SK-N-SH (cell line): ENCODE measurements at regions not wholly inside any gene's neighbourhood (a gene's known extent, or its start where the extent isn't known, plus 50 kb on each side); places are given as distances from the start of the nearest gene placed in this dataset.

Source experiments
- CTCF ChIP-seq: fragments of 200-600 bp; sonication (generic); IDR thresholded peaks from 2 replicates; pipeline ENCODE4 v1.6.1; 2017; ENCODE audit warnings: antibody characterized with exemption, mild to moderate bottlenecking, moderate library complexity
- EP300 ChIP-seq, 2 experiments: IDR thresholded peaks; 2 replicates each; pipeline versions ENCODE4 v1.4.0 to v1.6.1; 2012; ENCODE audit warnings: borderline replicate concordance in 1 of 2, low read depth in 1 of 2, low read length in 1 of 2
- EZH2phosphoT487 ChIP-seq: fragments of 200-600 bp; sonication (generic); IDR thresholded peaks from 2 replicates; pipeline ENCODE4 v1.6.1; 2017; ENCODE audit warnings: low read depth, mixed run types, mild to moderate bottlenecking, antibody characterized with exemption, moderate library complexity, borderline replicate concordance
- GABPA ChIP-seq: IDR thresholded peaks from 2 replicates; pipeline ENCODE4 v1.4.0; 2012; ENCODE audit warnings: low read depth, mild to moderate bottlenecking
- JUND ChIP-seq: IDR thresholded peaks from 2 replicates; pipeline ENCODE4 v1.4.0; 2012
- NRF1 ChIP-seq: IDR thresholded peaks from 2 replicates; pipeline ENCODE4 v1.6.1; 2012; ENCODE audit warnings: low read depth, mild to moderate bottlenecking, low read length
- RAD21 ChIP-seq: IDR thresholded peaks from 2 replicates; pipeline ENCODE4 v1.6.1; 2012; ENCODE audit warnings: mild to moderate bottlenecking, low read length
- RFX5 ChIP-seq: IDR thresholded peaks from 2 replicates; pipeline ENCODE4 v1.6.1; 2012; ENCODE audit warnings: mild to moderate bottlenecking, improper control_type of control experiment, low read length
- TAF1 ChIP-seq: IDR thresholded peaks from 2 replicates; pipeline ENCODE4 v1.6.1; 2012; ENCODE audit warnings: low read depth, mild to moderate bottlenecking, low read length, moderate library complexity, borderline replicate concordance
- YY1 ChIP-seq: IDR thresholded peaks from 2 replicates; pipeline ENCODE4 v1.4.0; 2012; ENCODE audit warnings: low read depth, mild to moderate bottlenecking
- TF ChIP-seq, protein P1 (sequence below): fragments of 150-350 bp; IDR thresholded peaks from 2 replicates; pipeline ENCODE4 v1.6.1; 2017; ENCODE audit warnings: antibody characterized with exemption, low read length, low read depth, borderline replicate concordance
- TF ChIP-seq, protein P2 (sequence below): IDR thresholded peaks from 2 replicates; pipeline ENCODE4 v1.6.1; 2012; ENCODE audit warnings: mild to moderate bottlenecking, low read depth, low read length, moderate library complexity

DNA sequence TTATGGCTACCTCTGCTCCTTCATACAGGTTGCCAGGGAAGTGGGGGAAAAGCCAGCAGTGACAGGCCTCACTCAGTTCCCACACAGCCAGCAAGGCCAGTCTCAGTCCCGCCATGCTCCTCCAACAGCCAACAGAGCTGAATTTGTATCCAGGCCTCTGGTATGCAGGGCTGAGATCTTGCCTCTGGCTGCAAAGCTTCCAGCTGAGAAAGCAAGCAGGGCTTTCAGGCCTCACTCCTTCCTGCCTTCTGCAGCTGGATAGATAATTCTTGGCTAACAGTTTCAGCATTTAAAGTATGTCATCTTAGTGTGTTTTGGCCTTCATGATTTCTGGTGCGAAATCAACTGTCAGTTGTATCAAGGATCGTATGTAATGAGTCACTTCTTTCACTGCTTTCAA is 103.6 kb downstream of the GNL3L start:
- TF ChIP-seq CTCF (no peak), TAF1 (no peak), RFX5 (no peak), NRF1 (no peak), JUND (no peak), EP300 (IDR thresholded peaks at IDR 0.05; ENCODE audit: borderline replicate concordance in 1 of 2, low read depth in 1 of 2, low read length in 1 of 2) (no peak), YY1 (no peak), EZH2phosphoT487 (no peak), GABPA (no peak), RAD21 (no peak)
- TF ChIP-seq, protein P1, sequence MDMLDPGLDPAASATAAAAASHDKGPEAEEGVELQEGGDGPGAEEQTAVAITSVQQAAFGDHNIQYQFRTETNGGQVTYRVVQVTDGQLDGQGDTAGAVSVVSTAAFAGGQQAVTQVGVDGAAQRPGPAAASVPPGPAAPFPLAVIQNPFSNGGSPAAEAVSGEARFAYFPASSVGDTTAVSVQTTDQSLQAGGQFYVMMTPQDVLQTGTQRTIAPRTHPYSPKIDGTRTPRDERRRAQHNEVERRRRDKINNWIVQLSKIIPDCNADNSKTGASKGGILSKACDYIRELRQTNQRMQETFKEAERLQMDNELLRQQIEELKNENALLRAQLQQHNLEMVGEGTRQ = no peak
- TF ChIP-seq, protein P2, sequence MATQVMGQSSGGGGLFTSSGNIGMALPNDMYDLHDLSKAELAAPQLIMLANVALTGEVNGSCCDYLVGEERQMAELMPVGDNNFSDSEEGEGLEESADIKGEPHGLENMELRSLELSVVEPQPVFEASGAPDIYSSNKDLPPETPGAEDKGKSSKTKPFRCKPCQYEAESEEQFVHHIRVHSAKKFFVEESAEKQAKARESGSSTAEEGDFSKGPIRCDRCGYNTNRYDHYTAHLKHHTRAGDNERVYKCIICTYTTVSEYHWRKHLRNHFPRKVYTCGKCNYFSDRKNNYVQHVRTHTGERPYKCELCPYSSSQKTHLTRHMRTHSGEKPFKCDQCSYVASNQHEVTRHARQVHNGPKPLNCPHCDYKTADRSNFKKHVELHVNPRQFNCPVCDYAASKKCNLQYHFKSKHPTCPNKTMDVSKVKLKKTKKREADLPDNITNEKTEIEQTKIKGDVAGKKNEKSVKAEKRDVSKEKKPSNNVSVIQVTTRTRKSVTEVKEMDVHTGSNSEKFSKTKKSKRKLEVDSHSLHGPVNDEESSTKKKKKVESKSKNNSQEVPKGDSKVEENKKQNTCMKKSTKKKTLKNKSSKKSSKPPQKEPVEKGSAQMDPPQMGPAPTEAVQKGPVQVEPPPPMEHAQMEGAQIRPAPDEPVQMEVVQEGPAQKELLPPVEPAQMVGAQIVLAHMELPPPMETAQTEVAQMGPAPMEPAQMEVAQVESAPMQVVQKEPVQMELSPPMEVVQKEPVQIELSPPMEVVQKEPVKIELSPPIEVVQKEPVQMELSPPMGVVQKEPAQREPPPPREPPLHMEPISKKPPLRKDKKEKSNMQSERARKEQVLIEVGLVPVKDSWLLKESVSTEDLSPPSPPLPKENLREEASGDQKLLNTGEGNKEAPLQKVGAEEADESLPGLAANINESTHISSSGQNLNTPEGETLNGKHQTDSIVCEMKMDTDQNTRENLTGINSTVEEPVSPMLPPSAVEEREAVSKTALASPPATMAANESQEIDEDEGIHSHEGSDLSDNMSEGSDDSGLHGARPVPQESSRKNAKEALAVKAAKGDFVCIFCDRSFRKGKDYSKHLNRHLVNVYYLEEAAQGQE = no peak
